Astrocyte (in vitro differentiated cells and primary cell): ENCODE measurements at regions not wholly inside any gene's neighbourhood (a gene's known extent, or its start where the extent isn't known, plus 50 kb on each side); places are given as distances from the start of the nearest gene placed in this dataset.

Source experiments
- CTCF ChIP-seq: IDR thresholded peaks from 2 replicates; pipeline ENCODE4 v1.5.1; 2011; ENCODE audit warnings: low read depth, mild to moderate bottlenecking, inconsistent platforms, low read length, moderate library complexity; ENCODE audit not compliant: insufficient read depth
- EZH2 ChIP-seq: IDR thresholded peaks from 2 replicates; pipeline ENCODE4 v1.6.1; 2012; ENCODE audit warnings: mild to moderate bottlenecking, low read length, inconsistent platforms; ENCODE audit not compliant: insufficient read depth

- TF ChIP-seq CTCF (no peak), EZH2 (no peak)
Observed at GRCh38 chr10:65570143-65571010, 1355.5 kb upstream of the LRRTM3 start.
